ENCODE measurements at regions not wholly inside any gene's neighbourhood (a gene's known extent, or its start where the extent isn't known, plus 50 kb on each side); places are given as distances from the start of the nearest gene placed in this dataset.

GRCh38 chr14:53847057-53847456 lies 109.6 kb downstream of the BMP4 start:
- no peak for ATAC-seq
- no peak overlapping the region for H3K4me3 ChIP-seq
- TF ChIP-seq CTCF (IDR thresholded peaks at IDR 0.05): no peak
- H3K36me3 ChIP-seq: no peaks in the 10 kb centered on the region
- DNase-seq: no peak
- intact Hi-C loops (cut with DNase I): no loop called here
- no peaks in the 10 kb centered on the region for H3K4me1 ChIP-seq
- H3K27ac ChIP-seq: no peak overlapping the region
- H3K9me3 ChIP-seq: no peaks in the 10 kb centered on the region
- H3K27me3 ChIP-seq: no peaks in the 10 kb centered on the region

- DNase-seq (no peak), ATAC-seq (no peak)
- Histone ChIP-seq H3K4me3 (no peak overlapping the region), H3K27me3 (no peaks in the 10 kb centered on the region), H3K36me3 (no peaks in the 10 kb centered on the region), H3K9me3 (no peaks in the 10 kb centered on the region), H3K27ac (no peak overlapping the region), H3K4me1 (no peaks in the 10 kb centered on the region)
- TF ChIP-seq CTCF (IDR thresholded peaks at IDR 0.05): no peak
- intact Hi-C loops (cut with DNase I): no loop called here
These were observed 110.6 kb downstream of the BMP4 start for GRCh38 chr14:53845813-53846693.

GRCh38 chr14:53842938-53843337 lies 113.7 kb downstream of the BMP4 start:
- no peaks in the 10 kb centered on the region for H3K4me1 ChIP-seq
- H3K4me3 ChIP-seq: no peak overlapping the region
- no peaks in the 10 kb centered on the region for H3K36me3 ChIP-seq
- DNase-seq (no peak), ATAC-seq (peak; percentile 85)
- no peaks in the 10 kb centered on the region for H3K27me3 ChIP-seq
- TF ChIP-seq CTCF (IDR thresholded peaks at IDR 0.05): no peak
- H3K27ac ChIP-seq: no peak overlapping the region
- intact Hi-C loops (cut with DNase I): no loop called here
- H3K9me3 ChIP-seq: peaks cover 0 to 11% of the 10 kb centered on the region in 2 donors

GRCh38 chr14:53841109-53842099 lies 115.2 kb downstream of the BMP4 start:
- Histone ChIP-seq H3K9me3 (peaks cover 0 to 26% of the 10 kb centered on the region in 2 donors), H3K4me1 (no peaks in the 10 kb centered on the region), H3K27me3 (no peaks in the 10 kb centered on the region), H3K4me3 (no peak overlapping the region), H3K27ac (no peak overlapping the region), H3K36me3 (no peaks in the 10 kb centered on the region)
- no peak for TF ChIP-seq CTCF (IDR thresholded peaks at IDR 0.05)
- peak; percentile 45 for ATAC-seq
- no peak for DNase-seq
- intact Hi-C loops (cut with DNase I): no loop called here

- Histone ChIP-seq H3K4me3 (no peak overlapping the region), H3K27me3 (no peaks in the 10 kb centered on the region), H3K9me3 (peaks cover 0 to 26% of the 10 kb centered on the region in 2 donors), H3K4me1 (no peaks in the 10 kb centered on the region), H3K36me3 (no peaks in the 10 kb centered on the region), H3K27ac (no peak overlapping the region)
- intact Hi-C loops (cut with DNase I): no loop called here
- ATAC-seq (peak; percentile 55), DNase-seq (no peak)
- TF ChIP-seq CTCF (IDR thresholded peaks at IDR 0.05): no peak
These were observed 116.2 kb downstream of the BMP4 start for GRCh38 chr14:53840444-53840843.

All from left lung (tissue), 4 donors.